ENCODE measurements at regions not wholly inside any gene's neighbourhood (a gene's known extent, or its start where the extent isn't known, plus 50 kb on each side); places are given as distances from the start of the nearest gene placed in this dataset.

- TF ChIP-seq ATF2 (tag by site-specific recombination; IDR thresholded peaks at IDR 0.05; ENCODE audit: low read depth) = no peak
- TF ChIP-seq ZNF843 (tag by site-specific recombination; IDR thresholded peaks at IDR 0.05) = no peak
These were observed 374.9 kb downstream of the GJA1 start (continued) for GRCh38 chr6:121810158-121811032.

- H3K27ac ChIP-seq (ENCODE audit: extremely low read depth, low read depth, low read length) = no peak overlapping the region
- no peaks in the 10 kb centered on the region for H3K36me3 ChIP-seq (ENCODE audit: control insufficient read depth in 2 of 2, insufficient read depth in 1 of 2, low read length in 2 of 2)
- H3K9me3 ChIP-seq (ENCODE audit: control insufficient read depth, insufficient read depth, low read depth, low read length) = no peaks in the 10 kb centered on the region
- ChIA-PET CTCF (interaction anchor here (0.7 kb wide), 1 partner anchor 251 kb away, joined by 3 read pairs; no protein-coding TSS in a partner anchor), POLR2A (no interaction called here)
- no peaks in the 10 kb centered on the region for H3K4me1 ChIP-seq (ENCODE audit: control insufficient read depth, insufficient read depth, low read length)
- no peak overlapping the region for H3K4me3 ChIP-seq (ENCODE audit: low read depth, low read length)
- no peak for TF ChIP-seq ZNF623 (tag by site-specific recombination; IDR thresholded peaks at IDR 0.05)
- no peak for TF ChIP-seq OVOL3 (tag by site-specific recombination; IDR thresholded peaks at IDR 0.05)
- no peak for TF ChIP-seq BCL6B (tag by site-specific recombination; IDR thresholded peaks at IDR 0.05)
- no peak for TF ChIP-seq ZNF362 (tag by site-specific recombination; IDR thresholded peaks at IDR 0.05)
- no peak for TF ChIP-seq ZBTB11 (tag by site-specific recombination; conservative IDR thresholded peaks at IDR 0.05; ENCODE audit: low read depth)
- TF ChIP-seq PATZ1 (tag by site-specific recombination; IDR thresholded peaks at IDR 0.05) = no peak
- no peak for TF ChIP-seq ZNF132 (tag by site-specific recombination; IDR thresholded peaks at IDR 0.05; ENCODE audit: borderline replicate concordance)
- no peak for TF ChIP-seq SETDB1 (IDR thresholded peaks at IDR 0.05; ENCODE audit: insufficient read length, low read length)
- no peak for TF ChIP-seq BCL11A (tag by site-specific recombination; IDR thresholded peaks at IDR 0.05; ENCODE audit: low read depth)
- no peak for TF ChIP-seq ZSCAN16 (tag by site-specific recombination; IDR thresholded peaks at IDR 0.05)
- no peak for TF ChIP-seq ZNF146 (tag by site-specific recombination; IDR thresholded peaks at IDR 0.05)
- TF ChIP-seq ZNF530 (tag by site-specific recombination; IDR thresholded peaks at IDR 0.05; ENCODE audit: low read depth) = no peak
- TF ChIP-seq EGR2 (tag by site-specific recombination; IDR thresholded peaks at IDR 0.05; ENCODE audit: low read depth) = no peak
- no peak for TF ChIP-seq REPIN1 (tag by site-specific recombination; IDR thresholded peaks at IDR 0.05; ENCODE audit: low read depth)
- TF ChIP-seq TCF7L2 (IDR thresholded peaks at IDR 0.05; ENCODE audit: borderline replicate concordance, low read depth, low read length) = no peak
- TF ChIP-seq ZNF510 (tag by site-specific recombination; IDR thresholded peaks at IDR 0.05; ENCODE audit: insufficient replicate concordance) = no peak
- TF ChIP-seq ZNF426 (tag by site-specific recombination; IDR thresholded peaks at IDR 0.05) = no peak
- TF ChIP-seq KLF7 (tag by site-specific recombination; IDR thresholded peaks at IDR 0.05; ENCODE audit: borderline replicate concordance) = no peak
These were observed 375.7 kb downstream of the GJA1 start for GRCh38 chr6:121811106-121811505.
